BLaER1 (cell line): ENCODE measurements at regions not wholly inside any gene's neighbourhood (a gene's known extent, or its start where the extent isn't known, plus 50 kb on each side); places are given as distances from the start of the nearest gene placed in this dataset.

ENCODE experiments used
- H3K27ac ChIP-seq: shearing (Covaris generic); formaldehyde crosslinking; 2 replicates; pipeline ENCODE4 v1.8.1; 2022
- H3K27me3 ChIP-seq: shearing (Covaris generic); formaldehyde crosslinking; 2 replicates; pipeline ENCODE4 v1.8.1; 2022
- H3K36me3 ChIP-seq: shearing (Covaris generic); formaldehyde crosslinking; 2 replicates; pipeline ENCODE4 v1.8.1; 2022
- H3K4me1 ChIP-seq: shearing (Covaris generic); formaldehyde crosslinking; 2 replicates; pipeline ENCODE4 v1.8.1; 2022
- H3K4me2 ChIP-seq: shearing (Covaris generic); formaldehyde crosslinking; 2 replicates; pipeline ENCODE4 v1.8.1; 2022
- H3K4me3 ChIP-seq: shearing (Covaris generic); formaldehyde crosslinking; 2 replicates; pipeline ENCODE4 v1.8.1; 2022
- H3K9ac ChIP-seq: shearing (Covaris generic); formaldehyde crosslinking; 2 replicates; pipeline ENCODE4 v1.8.1; 2022
- H3K9me3 ChIP-seq: shearing (Covaris generic); formaldehyde crosslinking; 2 replicates; pipeline ENCODE4 v1.8.1; 2022
- H4K20me1 ChIP-seq: shearing (Covaris generic); formaldehyde crosslinking; 2 replicates; pipeline ENCODE4 v1.8.1; 2022
- Cebpa-rat ChIP-seq: shearing (Covaris generic); IDR thresholded peaks from 2 replicates; pipeline ENCODE4 v1.8.1; 2022

DNA sequence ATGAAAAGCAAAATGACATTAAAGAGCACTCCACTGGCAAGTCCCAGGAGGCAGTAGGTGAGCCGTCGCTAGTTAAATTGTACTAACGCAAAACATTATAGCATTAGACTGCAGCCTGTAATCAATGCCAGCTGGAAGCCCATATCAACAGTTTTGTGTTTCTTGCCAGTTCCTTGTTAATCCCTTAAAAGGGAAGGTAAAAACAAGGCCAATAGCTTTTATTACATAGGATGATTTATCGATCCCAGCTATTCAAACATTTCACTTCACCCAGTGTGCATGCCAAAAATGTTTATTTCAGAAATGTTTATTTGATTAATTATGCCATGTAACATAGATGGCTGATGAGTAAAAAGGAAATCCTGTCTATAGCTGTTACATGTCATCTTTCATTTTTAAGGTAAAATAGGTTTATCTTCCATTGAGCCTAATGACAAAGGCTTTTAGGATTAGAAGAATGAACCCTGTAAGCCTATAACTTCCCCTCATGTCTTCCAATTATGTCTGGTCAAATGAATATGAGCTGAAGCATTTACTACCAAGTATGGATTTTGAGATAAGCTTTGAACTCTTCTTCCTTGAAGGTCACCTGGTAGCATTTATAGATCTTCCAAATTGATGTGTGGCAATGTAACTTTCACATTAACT, 591.2 kb downstream of the RNF144A start:
- H4K20me1 ChIP-seq, result no peaks in the 10 kb centered on the region
- no peaks in the 10 kb centered on the region for H3K36me3 ChIP-seq
- H3K4me1 ChIP-seq, result peaks cover 2% of the 10 kb centered on the region; the same call in 1 of the 2 replicates
- H3K27me3 ChIP-seq, result no peaks in the 10 kb centered on the region
- no peak for TF ChIP-seq Cebpa-rat
- no peak overlapping the region for H3K4me3 ChIP-seq
- H3K27ac ChIP-seq, result no peak overlapping the region
- H3K4me2 ChIP-seq, result no peak overlapping the region
- no peak overlapping the region for H3K9ac ChIP-seq
- H3K9me3 ChIP-seq, result 0 out of 2 replicates have a peak, but pooled peaks cover 8% of the 10 kb centered on the region

DNA sequence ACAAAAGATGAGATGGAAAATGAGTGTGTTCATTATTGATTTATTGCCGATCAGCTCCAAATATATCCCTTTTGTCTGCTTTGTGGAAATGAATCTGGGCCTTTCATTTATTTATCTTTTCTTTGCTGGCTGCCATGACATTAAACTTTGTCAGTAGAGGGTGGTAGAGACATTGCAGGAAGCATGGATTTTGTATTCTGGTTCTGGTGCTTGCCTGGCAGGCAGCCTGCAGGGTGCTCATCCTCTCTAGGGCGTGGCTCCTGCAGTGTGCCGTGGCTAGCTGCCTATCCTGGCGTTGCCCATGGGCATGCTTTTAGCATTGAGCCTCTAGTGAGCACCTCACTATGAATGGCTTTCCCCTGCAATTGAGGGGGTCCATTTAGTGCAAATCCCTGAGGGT, 593.1 kb downstream of the RNF144A start:
- TF ChIP-seq Cebpa-rat, result no peak
- Histone ChIP-seq H4K20me1 (no peaks in the 10 kb centered on the region), H3K36me3 (no peaks in the 10 kb centered on the region), H3K4me2 (no peak overlapping the region), H3K4me1 (peaks cover 16% of the 10 kb centered on the region), H3K27me3 (no peaks in the 10 kb centered on the region), H3K4me3 (no peak overlapping the region), H3K27ac (no peak overlapping the region), H3K9ac (no peak overlapping the region), H3K9me3 (0 out of 2 replicates have a peak, but pooled peaks cover 8% of the 10 kb centered on the region)

DNA sequence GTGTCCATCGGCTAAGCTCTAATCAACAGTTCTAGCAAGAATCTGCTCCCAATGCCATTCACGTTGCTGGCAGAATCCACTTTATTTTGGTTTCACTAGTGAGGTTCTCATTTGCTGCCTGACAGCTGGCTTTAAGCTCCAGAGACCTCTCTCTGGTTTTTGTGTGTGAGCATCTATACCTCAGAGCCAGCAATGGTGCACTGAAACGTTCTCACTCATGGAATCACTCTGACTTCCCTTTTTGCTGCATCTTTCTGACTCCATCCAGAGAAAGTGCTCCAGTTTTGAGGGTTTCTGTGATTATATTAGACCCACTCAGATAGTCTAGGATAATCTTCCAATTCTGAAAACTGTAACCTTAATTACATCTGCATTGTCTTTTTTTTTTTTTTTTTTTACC, 596.6 kb downstream of the RNF144A start:
- Histone ChIP-seq H3K9ac (no peak overlapping the region), H3K4me3 (no peak overlapping the region), H3K27ac (no peak overlapping the region), H3K4me2 (no peak overlapping the region), H3K36me3 (no peaks in the 10 kb centered on the region), H3K27me3 (no peaks in the 10 kb centered on the region), H3K9me3 (0 out of 2 replicates have a peak, but pooled peaks cover 8% of the 10 kb centered on the region), H3K4me1 (peaks cover 27% of the 10 kb centered on the region), H4K20me1 (no peaks in the 10 kb centered on the region)
- no peak for TF ChIP-seq Cebpa-rat

DNA sequence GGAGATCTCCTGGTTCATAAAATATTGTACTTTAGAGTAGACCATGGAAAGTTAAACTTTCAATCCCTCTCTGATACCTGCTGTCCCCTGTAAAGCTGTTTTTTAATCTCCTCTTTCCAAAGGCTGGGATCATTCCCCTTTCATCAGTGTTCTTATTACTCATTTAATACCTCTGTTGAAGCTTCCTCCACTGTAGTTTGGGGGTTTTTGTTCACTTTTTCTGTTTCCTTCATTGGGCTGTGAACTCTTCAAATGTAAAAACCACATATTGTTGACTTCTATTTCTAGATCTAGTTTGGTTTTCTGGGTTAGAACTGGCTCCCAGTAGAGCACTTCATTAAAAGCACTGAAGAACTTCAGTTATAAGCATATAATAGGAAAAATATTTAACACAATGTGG, 598.1 kb downstream of the RNF144A start:
- no peaks in the 10 kb centered on the region for H4K20me1 ChIP-seq
- H3K4me1 ChIP-seq, result peaks cover 27% of the 10 kb centered on the region
- TF ChIP-seq Cebpa-rat, result no peak
- no peak overlapping the region for H3K9ac ChIP-seq
- H3K9me3 ChIP-seq, result 0 out of 2 replicates have a peak, but pooled peaks cover 8% of the 10 kb centered on the region
- peak overlapping the region; percentile 51 for H3K4me2 ChIP-seq
- no peaks in the 10 kb centered on the region for H3K36me3 ChIP-seq
- no peaks in the 10 kb centered on the region for H3K27me3 ChIP-seq
- H3K27ac ChIP-seq, result no peak overlapping the region
- no peak overlapping the region for H3K4me3 ChIP-seq

DNA sequence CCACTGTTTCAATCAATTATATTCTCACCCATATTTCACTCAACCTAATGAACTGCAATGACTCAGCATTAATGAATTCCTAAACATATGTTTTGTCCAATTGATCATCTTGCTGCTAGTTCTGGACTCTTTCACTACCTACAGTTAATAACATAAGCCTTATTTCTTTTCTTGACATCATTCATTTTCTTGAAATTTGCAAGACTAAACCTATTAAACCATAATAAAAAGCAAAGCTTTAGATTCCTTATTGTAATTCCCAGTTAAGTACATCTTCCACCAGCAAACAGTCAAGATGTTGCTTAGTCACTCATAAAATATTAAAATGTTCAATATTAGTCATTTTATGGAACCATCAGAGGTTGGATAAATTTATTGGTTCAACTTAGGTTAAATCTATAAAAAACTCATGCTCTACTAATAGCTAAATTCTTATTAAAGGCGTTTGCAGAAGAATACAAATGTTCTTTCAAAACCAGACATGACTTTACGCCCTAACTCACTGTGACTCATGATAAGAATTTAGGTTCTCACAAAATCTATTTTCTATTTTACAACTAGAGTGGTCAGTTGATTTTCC, 599.4 kb downstream of the RNF144A start:
- Histone ChIP-seq H3K4me3 (no peak overlapping the region), H3K4me2 (peak overlapping the region; percentile 51; the same call in 1 of the 2 replicates), H4K20me1 (no peaks in the 10 kb centered on the region), H3K9me3 (0 out of 2 replicates have a peak, but pooled peaks cover 3% of the 10 kb centered on the region), H3K4me1 (peaks cover 27% of the 10 kb centered on the region), H3K9ac (no peak overlapping the region), H3K36me3 (no peaks in the 10 kb centered on the region), H3K27me3 (no peaks in the 10 kb centered on the region), H3K27ac (no peak overlapping the region)
- TF ChIP-seq Cebpa-rat, result no peak

DNA sequence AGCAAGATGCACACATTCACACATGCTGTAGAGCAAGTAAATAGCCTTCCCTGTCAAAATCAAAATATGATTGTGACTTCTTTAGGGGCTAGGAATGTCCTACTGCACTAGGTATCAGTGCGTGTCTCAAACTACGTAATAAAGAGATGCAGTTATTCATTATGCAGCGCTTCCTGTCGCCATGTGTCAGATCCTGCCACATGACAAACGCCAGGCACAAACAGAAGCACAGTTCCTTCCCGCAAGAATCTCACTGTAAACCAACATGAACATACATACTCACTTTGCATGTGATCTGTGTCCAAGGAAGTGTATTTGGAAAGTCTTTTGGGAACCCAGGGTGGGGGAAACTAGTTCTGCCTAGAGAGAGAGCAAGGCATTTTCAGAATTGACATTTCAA, 599.9 kb downstream of the RNF144A start:
- H3K9ac ChIP-seq, result no peak overlapping the region
- no peaks in the 10 kb centered on the region for H4K20me1 ChIP-seq
- no peak overlapping the region for H3K4me2 ChIP-seq
- peaks cover 27% of the 10 kb centered on the region for H3K4me1 ChIP-seq
- H3K27ac ChIP-seq, result no peak overlapping the region
- no peaks in the 10 kb centered on the region for H3K27me3 ChIP-seq
- no peak overlapping the region for H3K4me3 ChIP-seq
- H3K36me3 ChIP-seq, result no peaks in the 10 kb centered on the region
- H3K9me3 ChIP-seq, result 0 out of 2 replicates have a peak, but pooled peaks cover 3% of the 10 kb centered on the region
- TF ChIP-seq Cebpa-rat, result no peak

DNA sequence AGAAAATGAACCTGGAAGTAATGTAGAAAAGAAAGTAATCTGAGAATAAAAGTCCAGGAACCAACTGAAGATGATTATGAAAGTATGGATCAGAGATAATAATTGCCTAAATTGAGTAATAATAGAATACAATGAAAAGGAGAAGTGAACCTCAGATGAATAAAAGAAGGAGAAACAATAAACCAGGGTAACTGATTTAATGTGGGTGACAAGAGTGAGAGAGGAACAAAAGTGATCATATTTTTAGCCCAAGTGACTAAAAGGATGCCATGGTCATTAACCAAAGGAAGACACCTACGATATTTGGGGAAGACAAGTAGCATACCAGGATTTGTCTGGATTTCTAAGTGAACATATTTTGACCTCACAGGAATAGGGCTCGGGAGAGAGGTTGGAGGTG, 600.6 kb downstream of the RNF144A start:
- Histone ChIP-seq H3K9me3 (no peaks in the 10 kb centered on the region), H3K36me3 (no peaks in the 10 kb centered on the region), H3K9ac (no peak overlapping the region), H3K27me3 (no peaks in the 10 kb centered on the region), H4K20me1 (no peaks in the 10 kb centered on the region), H3K4me3 (no peak overlapping the region), H3K4me1 (peaks cover 27% of the 10 kb centered on the region), H3K27ac (no peak overlapping the region), H3K4me2 (no peak overlapping the region)
- TF ChIP-seq Cebpa-rat, result no peak

DNA sequence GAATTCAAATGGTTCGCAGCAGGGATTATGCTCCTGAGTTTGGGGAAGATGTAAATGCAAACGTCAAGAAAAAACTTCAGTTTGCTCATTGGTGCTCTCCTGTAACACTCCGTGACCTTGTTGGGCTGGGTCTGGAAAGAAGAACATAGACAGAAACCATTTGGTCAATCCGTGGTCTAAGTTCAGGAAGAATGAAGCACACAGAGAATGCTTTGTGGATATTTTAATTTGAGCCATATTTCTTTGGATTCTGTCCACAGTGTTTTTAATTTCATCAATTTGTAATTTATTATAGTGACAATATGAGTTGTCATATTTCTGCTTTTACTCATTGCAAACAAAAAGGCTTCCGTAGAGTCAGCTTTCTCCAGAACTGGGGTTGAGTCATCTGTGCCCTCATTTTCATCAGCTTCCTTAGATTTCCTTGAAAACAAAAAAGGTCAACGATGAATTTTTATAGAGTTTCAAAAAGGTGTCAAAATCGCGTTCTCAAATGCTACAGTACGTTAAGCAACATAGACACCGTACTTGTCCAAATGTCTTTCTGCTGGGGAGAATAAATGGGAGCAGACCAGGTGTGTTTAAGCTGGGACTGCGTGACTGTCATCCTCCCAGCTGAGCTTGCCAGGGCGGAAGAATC, 606.4 kb downstream of the RNF144A start:
- H3K4me3 ChIP-seq, result no peak overlapping the region
- no peak overlapping the region for H3K4me2 ChIP-seq
- H3K4me1 ChIP-seq, result no peaks in the 10 kb centered on the region
- H3K36me3 ChIP-seq, result no peaks in the 10 kb centered on the region
- no peak overlapping the region for H3K27ac ChIP-seq
- H3K9ac ChIP-seq, result no peak overlapping the region
- no peaks in the 10 kb centered on the region for H4K20me1 ChIP-seq
- peaks cover 8% of the 10 kb centered on the region for H3K9me3 ChIP-seq
- no peak for TF ChIP-seq Cebpa-rat
- H3K27me3 ChIP-seq, result no peaks in the 10 kb centered on the region

DNA sequence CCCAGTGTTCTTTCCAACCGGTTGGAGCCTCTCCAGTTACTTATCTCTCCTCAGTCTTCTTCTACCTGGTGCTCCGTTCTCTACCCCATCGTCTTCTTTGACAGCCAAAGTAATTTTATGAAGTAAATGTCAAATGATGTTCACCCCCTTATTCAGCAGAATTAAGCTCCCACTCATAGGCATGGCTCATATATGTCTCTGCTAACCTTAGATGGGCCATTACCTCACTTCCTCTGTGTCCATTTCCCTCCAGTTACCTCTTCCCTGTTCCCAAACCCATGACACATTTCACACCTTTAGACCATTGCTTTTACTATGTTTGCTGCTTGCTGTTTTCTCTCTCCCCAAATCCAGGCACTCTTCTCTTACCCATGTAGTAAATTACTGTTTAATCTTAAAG, 607.0 kb downstream of the RNF144A start:
- no peak overlapping the region for H3K4me2 ChIP-seq
- H3K27ac ChIP-seq, result no peak overlapping the region
- no peaks in the 10 kb centered on the region for H3K27me3 ChIP-seq
- no peaks in the 10 kb centered on the region for H3K4me1 ChIP-seq
- H3K4me3 ChIP-seq, result no peak overlapping the region
- TF ChIP-seq Cebpa-rat, result no peak
- peaks cover 14% of the 10 kb centered on the region for H3K9me3 ChIP-seq
- no peak overlapping the region for H3K9ac ChIP-seq
- H4K20me1 ChIP-seq, result no peaks in the 10 kb centered on the region
- H3K36me3 ChIP-seq, result no peaks in the 10 kb centered on the region

DNA sequence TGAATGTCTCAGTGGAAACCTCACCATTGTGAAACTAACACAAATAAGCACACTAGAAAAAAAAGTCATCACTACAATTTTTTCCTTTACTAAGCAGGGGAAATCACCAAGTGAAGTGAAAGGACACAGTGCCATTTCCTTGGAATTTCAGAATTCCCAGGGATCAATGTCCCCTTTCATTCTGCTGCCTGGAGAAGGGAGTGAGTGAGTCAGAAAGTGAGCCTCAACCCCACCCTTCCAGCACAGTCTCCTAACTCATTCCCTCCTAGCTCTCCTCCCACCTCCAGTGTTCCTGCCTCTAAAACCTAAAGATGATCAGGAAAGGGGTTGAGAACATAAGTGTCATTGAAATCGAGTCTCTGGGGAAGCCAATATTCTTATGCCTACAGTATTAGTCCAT, 608.5 kb downstream of the RNF144A start:
- Histone ChIP-seq H3K9ac (no peak overlapping the region), H3K4me3 (no peak overlapping the region), H4K20me1 (no peaks in the 10 kb centered on the region), H3K27ac (no peak overlapping the region), H3K9me3 (peaks cover 29% of the 10 kb centered on the region), H3K4me1 (no peaks in the 10 kb centered on the region), H3K4me2 (no peak overlapping the region), H3K36me3 (no peaks in the 10 kb centered on the region), H3K27me3 (no peaks in the 10 kb centered on the region)
- no peak for TF ChIP-seq Cebpa-rat
